ENCODE measurements at regions not wholly inside any gene's neighbourhood (a gene's known extent, or its start where the extent isn't known, plus 50 kb on each side); places are given as distances from the start of the nearest gene placed in this dataset.

- TF ChIP-seq CTCF (IDR thresholded peaks at IDR 0.05; ENCODE audit: insufficient read depth, low read length) (no peak), REST (IDR thresholded peaks at IDR 0.05; ENCODE audit: insufficient replicate concordance, low read depth) (no peak), POLR2AphosphoS5 (IDR thresholded peaks at IDR 0.05; ENCODE audit: low read depth) (no peak), GABPA (IDR thresholded peaks at IDR 0.05; ENCODE audit: low read depth) (no peak)
Observed at GRCh38 chr6:43910638-43911353, 140.8 kb downstream of the VEGFA start.
